ENCODE measurements at regions not wholly inside any gene's neighbourhood (a gene's known extent, or its start where the extent isn't known, plus 50 kb on each side); places are given as distances from the start of the nearest gene placed in this dataset.
"Not testable (repeated sequence)": the region's sequence is repeated elsewhere in the genome, so short reads cannot be mapped to it uniquely, and the experiment has no call there.

DNA sequence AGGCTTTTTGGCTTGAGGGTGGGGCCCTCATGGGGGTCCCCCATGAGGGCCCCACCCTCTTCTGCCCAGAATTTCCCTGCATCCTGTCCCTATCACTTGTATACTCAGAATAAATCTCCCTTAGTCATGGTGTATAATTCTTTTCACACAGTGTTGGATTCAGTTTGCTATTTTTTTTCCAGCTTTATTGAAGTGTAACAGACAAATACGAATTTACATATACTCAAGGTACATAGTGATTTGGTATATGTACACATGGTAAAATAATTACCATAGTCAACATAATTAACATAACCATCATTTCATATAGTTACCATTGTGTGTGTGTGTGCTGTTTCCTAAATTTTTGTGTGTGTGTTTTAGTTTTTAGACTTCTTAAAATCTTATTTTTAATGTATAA lies 289.4 kb downstream of the CNTNAP3B start:
- H3K27me3 Mint-ChIP-seq (ENCODE audit: unreplicated experiment); intact Hi-C loops (cut with micrococcal nuclease; ENCODE audit: unreplicated experiment); DNase-seq; H3K4me1 Mint-ChIP-seq (ENCODE audit: low read depth, unreplicated experiment); H3K9me3 Mint-ChIP-seq (ENCODE audit: low read depth, unreplicated experiment); BruUV-seq (replicated peaks); H3K36me3 Mint-ChIP-seq (ENCODE audit: insufficient read depth, unreplicated experiment); CTCF ChIA-PET; H3K27ac Mint-ChIP-seq (ENCODE audit: unreplicated experiment); H3K4me3 Mint-ChIP-seq (ENCODE audit: low read depth, unreplicated experiment): not testable (repeated sequence)

GRCh38 chr9:41838953-41839352 lies 290.3 kb downstream of the CNTNAP3B start:
- H3K4me1 Mint-ChIP-seq (ENCODE audit: low read depth, unreplicated experiment); H3K36me3 Mint-ChIP-seq (ENCODE audit: insufficient read depth, unreplicated experiment); H3K9me3 Mint-ChIP-seq (ENCODE audit: low read depth, unreplicated experiment); intact Hi-C loops (cut with micrococcal nuclease; ENCODE audit: unreplicated experiment); BruUV-seq (replicated peaks); H3K4me3 Mint-ChIP-seq (ENCODE audit: low read depth, unreplicated experiment); CTCF ChIA-PET; DNase-seq; H3K27me3 Mint-ChIP-seq (ENCODE audit: unreplicated experiment); H3K27ac Mint-ChIP-seq (ENCODE audit: unreplicated experiment): not testable (repeated sequence)

- H3K27ac Mint-ChIP-seq (ENCODE audit: unreplicated experiment); H3K4me1 Mint-ChIP-seq (ENCODE audit: low read depth, unreplicated experiment); intact Hi-C loops (cut with micrococcal nuclease; ENCODE audit: unreplicated experiment); H3K36me3 Mint-ChIP-seq (ENCODE audit: insufficient read depth, unreplicated experiment); H3K4me3 Mint-ChIP-seq (ENCODE audit: low read depth, unreplicated experiment); CTCF ChIA-PET; H3K27me3 Mint-ChIP-seq (ENCODE audit: unreplicated experiment); BruUV-seq (replicated peaks); DNase-seq; H3K9me3 Mint-ChIP-seq (ENCODE audit: low read depth, unreplicated experiment): not testable (repeated sequence)
Measured at GRCh38 chr9:41838562-41838851, 290.7 kb downstream of the CNTNAP3B start.

GRCh38 chr9:41837684-41838561 lies 291.3 kb downstream of the CNTNAP3B start:
- H3K36me3 Mint-ChIP-seq (ENCODE audit: insufficient read depth, unreplicated experiment); BruUV-seq (replicated peaks); intact Hi-C loops (cut with micrococcal nuclease; ENCODE audit: unreplicated experiment): not testable (repeated sequence)

DNA sequence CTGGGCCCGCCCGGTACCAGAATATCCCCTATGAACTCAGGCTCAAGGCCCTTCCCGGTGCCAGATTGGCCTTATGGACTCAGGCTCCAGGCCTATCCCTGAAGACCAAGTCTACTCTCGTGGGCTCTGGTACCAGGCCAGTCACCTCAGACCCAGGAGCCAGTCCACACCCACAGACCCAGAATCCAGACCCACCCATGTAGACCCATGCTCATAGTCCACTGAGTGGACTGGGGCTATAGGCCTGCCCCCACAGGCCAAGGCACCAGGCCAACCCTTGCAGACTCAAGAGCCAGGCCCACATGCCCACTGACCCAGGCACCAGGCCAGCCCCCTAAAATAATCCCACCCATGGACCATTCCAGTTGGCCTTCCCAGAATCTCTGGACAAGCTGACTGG lies 296.1 kb downstream of the CNTNAP3B start:
- H3K27me3 Mint-ChIP-seq (ENCODE audit: unreplicated experiment); H3K9me3 Mint-ChIP-seq (ENCODE audit: low read depth, unreplicated experiment); H3K4me3 Mint-ChIP-seq (ENCODE audit: low read depth, unreplicated experiment); CTCF ChIA-PET; H3K4me1 Mint-ChIP-seq (ENCODE audit: low read depth, unreplicated experiment); H3K36me3 Mint-ChIP-seq (ENCODE audit: insufficient read depth, unreplicated experiment); BruUV-seq (replicated peaks); intact Hi-C loops (cut with micrococcal nuclease; ENCODE audit: unreplicated experiment); DNase-seq; H3K27ac Mint-ChIP-seq (ENCODE audit: unreplicated experiment): not testable (repeated sequence)

More at GRCh38 chr9:41837684-41838561, 291.3 kb downstream of the CNTNAP3B start:
- H3K27me3 Mint-ChIP-seq (ENCODE audit: unreplicated experiment); H3K4me3 Mint-ChIP-seq (ENCODE audit: low read depth, unreplicated experiment); CTCF ChIA-PET; H3K9me3 Mint-ChIP-seq (ENCODE audit: low read depth, unreplicated experiment); H3K27ac Mint-ChIP-seq (ENCODE audit: unreplicated experiment); DNase-seq; H3K4me1 Mint-ChIP-seq (ENCODE audit: low read depth, unreplicated experiment): not testable (repeated sequence)

DNA sequence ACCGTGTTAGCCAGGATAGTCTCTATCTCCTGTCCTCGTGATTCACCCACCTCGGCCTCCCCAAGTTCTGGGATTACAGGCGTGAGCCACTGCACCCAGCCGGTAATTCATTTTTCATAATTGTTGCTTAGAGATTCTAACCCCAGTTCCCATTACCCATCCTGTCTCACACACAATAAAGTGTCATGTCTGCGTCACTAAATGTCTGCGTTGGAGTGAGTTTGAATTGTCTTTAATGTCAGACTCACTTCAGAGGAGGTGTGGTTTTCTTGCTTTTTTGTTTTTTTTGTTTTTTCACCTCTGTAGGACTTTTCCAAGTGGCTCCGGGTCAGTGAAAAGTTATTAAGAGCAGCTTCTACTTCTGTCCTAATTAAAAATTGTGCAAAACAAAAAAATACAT lies 304.5 kb downstream of the CNTNAP3B start:
- BruUV-seq (replicated peaks); H3K27me3 Mint-ChIP-seq (ENCODE audit: unreplicated experiment); CTCF ChIA-PET; H3K4me3 Mint-ChIP-seq (ENCODE audit: low read depth, unreplicated experiment); intact Hi-C loops (cut with micrococcal nuclease; ENCODE audit: unreplicated experiment); H3K4me1 Mint-ChIP-seq (ENCODE audit: low read depth, unreplicated experiment); H3K9me3 Mint-ChIP-seq (ENCODE audit: low read depth, unreplicated experiment); DNase-seq; H3K27ac Mint-ChIP-seq (ENCODE audit: unreplicated experiment); H3K36me3 Mint-ChIP-seq (ENCODE audit: insufficient read depth, unreplicated experiment): not testable (repeated sequence)

- H3K36me3 Mint-ChIP-seq (ENCODE audit: insufficient read depth, unreplicated experiment); H3K27me3 Mint-ChIP-seq (ENCODE audit: unreplicated experiment); H3K9me3 Mint-ChIP-seq (ENCODE audit: low read depth, unreplicated experiment); BruUV-seq (replicated peaks); H3K4me1 Mint-ChIP-seq (ENCODE audit: low read depth, unreplicated experiment); intact Hi-C loops (cut with micrococcal nuclease; ENCODE audit: unreplicated experiment); H3K4me3 Mint-ChIP-seq (ENCODE audit: low read depth, unreplicated experiment); CTCF ChIA-PET; DNase-seq; H3K27ac Mint-ChIP-seq (ENCODE audit: unreplicated experiment): not testable (repeated sequence)
Measured at GRCh38 chr9:41802706-41803105, 326.5 kb downstream of the CNTNAP3B start.

- intact Hi-C loops (cut with micrococcal nuclease; ENCODE audit: unreplicated experiment); BruUV-seq (replicated peaks); CTCF ChIA-PET; H3K27me3 Mint-ChIP-seq (ENCODE audit: unreplicated experiment); H3K36me3 Mint-ChIP-seq (ENCODE audit: insufficient read depth, unreplicated experiment); H3K27ac Mint-ChIP-seq (ENCODE audit: unreplicated experiment); DNase-seq; H3K4me1 Mint-ChIP-seq (ENCODE audit: low read depth, unreplicated experiment); H3K4me3 Mint-ChIP-seq (ENCODE audit: low read depth, unreplicated experiment); H3K9me3 Mint-ChIP-seq (ENCODE audit: low read depth, unreplicated experiment): not testable (repeated sequence)
Measured at GRCh38 chr9:41798684-41799083, 330.5 kb downstream of the CNTNAP3B start.

GRCh38 chr9:41790719-41791363 lies 338.4 kb downstream of the CNTNAP3B start:
- Mint-ChIP-seq H3K4me3 (ENCODE audit: low read depth, unreplicated experiment) (peak overlapping the region; percentile 0), H3K4me1 (ENCODE audit: low read depth, unreplicated experiment) (peaks cover 11% of the 10 kb centered on the region)
- H3K27ac Mint-ChIP-seq (ENCODE audit: unreplicated experiment); BruUV-seq (replicated peaks); H3K27me3 Mint-ChIP-seq (ENCODE audit: unreplicated experiment); H3K9me3 Mint-ChIP-seq (ENCODE audit: low read depth, unreplicated experiment); H3K36me3 Mint-ChIP-seq (ENCODE audit: insufficient read depth, unreplicated experiment); intact Hi-C loops (cut with micrococcal nuclease; ENCODE audit: unreplicated experiment); CTCF ChIA-PET: not testable (repeated sequence)
- DNase-seq = peak; percentile 49

- intact Hi-C loops (cut with micrococcal nuclease; ENCODE audit: unreplicated experiment); CTCF ChIA-PET; BruUV-seq (replicated peaks); DNase-seq; H3K27me3 Mint-ChIP-seq (ENCODE audit: unreplicated experiment); H3K27ac Mint-ChIP-seq (ENCODE audit: unreplicated experiment); H3K9me3 Mint-ChIP-seq (ENCODE audit: low read depth, unreplicated experiment); H3K4me3 Mint-ChIP-seq (ENCODE audit: low read depth, unreplicated experiment); H3K36me3 Mint-ChIP-seq (ENCODE audit: insufficient read depth, unreplicated experiment): not testable (repeated sequence)
- peaks cover 11% of the 10 kb centered on the region for H3K4me1 Mint-ChIP-seq (ENCODE audit: low read depth, unreplicated experiment)
Measured at GRCh38 chr9:41790007-41790406, 339.2 kb downstream of the CNTNAP3B start.
